SK-N-SH (cell line): ENCODE measurements at regions not wholly inside any gene's neighbourhood (a gene's known extent, or its start where the extent isn't known, plus 50 kb on each side); places are given as distances from the start of the nearest gene placed in this dataset.

Experiments
- CTCF ChIP-seq: fragments of 200-600 bp; sonication (generic); IDR thresholded peaks from 2 replicates; pipeline ENCODE4 v1.6.1; 2017; ENCODE audit warnings: antibody characterized with exemption, mild to moderate bottlenecking, moderate library complexity
- EP300 ChIP-seq, 2 experiments: IDR thresholded peaks; 2 replicates each; pipeline versions ENCODE4 v1.4.0 to v1.6.1; 2012; ENCODE audit warnings: borderline replicate concordance in 1 of 2, low read depth in 1 of 2, low read length in 1 of 2
- FOSL2 ChIP-seq: IDR thresholded peaks from 2 replicates; pipeline ENCODE4 v1.4.0; 2012; ENCODE audit warnings: low read depth, mild to moderate bottlenecking, moderate library complexity, borderline replicate concordance
- FOXJ3 ChIP-seq: sonication (generic); formaldehyde crosslinking; IDR thresholded peaks from 2 replicates; pipeline ENCODE4 v1.5.1; 2020; ENCODE audit warnings: mild to moderate bottlenecking, missing genetic modification reagents
- GABPA ChIP-seq: IDR thresholded peaks from 2 replicates; pipeline ENCODE4 v1.4.0; 2012; ENCODE audit warnings: low read depth, mild to moderate bottlenecking
- GATA2 ChIP-seq: sonication (generic); formaldehyde crosslinking; IDR thresholded peaks from 2 replicates; pipeline ENCODE4 v1.5.0; 2020; ENCODE audit warnings: mild to moderate bottlenecking, missing genetic modification reagents
- MAX ChIP-seq: IDR thresholded peaks from 2 replicates; pipeline ENCODE4 v1.4.0; 2012; ENCODE audit warnings: low read depth
- POLR2AphosphoS5 ChIP-seq: IDR thresholded peaks from 2 replicates; pipeline ENCODE4 v1.6.1; 2012; ENCODE audit warnings: low read depth, low read length
- RAD21 ChIP-seq: IDR thresholded peaks from 2 replicates; pipeline ENCODE4 v1.6.1; 2012; ENCODE audit warnings: mild to moderate bottlenecking, low read length
- RFX5 ChIP-seq: IDR thresholded peaks from 2 replicates; pipeline ENCODE4 v1.6.1; 2012; ENCODE audit warnings: mild to moderate bottlenecking, improper control_type of control experiment, low read length
- SIN3A ChIP-seq: IDR thresholded peaks from 2 replicates; pipeline ENCODE4 v1.6.1; 2012; ENCODE audit warnings: low read depth, mild to moderate bottlenecking, low read length, moderate library complexity, borderline replicate concordance
- YY1 ChIP-seq: IDR thresholded peaks from 2 replicates; pipeline ENCODE4 v1.4.0; 2012; ENCODE audit warnings: low read depth, mild to moderate bottlenecking
- ZBTB33 ChIP-seq: IDR thresholded peaks from 2 replicates; pipeline ENCODE4 v1.4.0; 2012; ENCODE audit warnings: low read depth, borderline replicate concordance

GRCh38 chr1:30117685-30118084 lies 605.7 kb downstream of the MATN1 start:
- TF ChIP-seq YY1 (no peak), EP300 (IDR thresholded peaks at IDR 0.05; ENCODE audit: borderline replicate concordance in 1 of 2, low read depth in 1 of 2, low read length in 1 of 2) (no peak), CTCF (no peak), GATA2 (CRISPR knock-in tag) (no peak), RFX5 (no peak), MAX (no peak), FOSL2 (no peak), GABPA (no peak), SIN3A (no peak), RAD21 (no peak), POLR2AphosphoS5 (no peak), FOXJ3 (no peak), ZBTB33 (no peak)
